Adrenal gland (tissue), 5 donors: ENCODE measurements at regions not wholly inside any gene's neighbourhood (a gene's known extent, or its start where the extent isn't known, plus 50 kb on each side); places are given as distances from the start of the nearest gene placed in this dataset.

Experiments used
- CTCF ChIP-seq, 6 experiments: fragments of 450-650 bp in 4 of 6; fragments of 200-600 bp in 2 of 6; sonication (generic) in 1 of 6; IDR thresholded peaks; 1 replicate in 5 of 6; 2 replicates in 1 of 6; pipeline versions ENCODE4 v1.5.1 to v1.8.0; 2016 to 2021; ENCODE audit warnings: antibody characterized with exemption in 6 of 6, mild to moderate bottlenecking in 2 of 6, moderate library complexity in 1 of 6
- POLR2A ChIP-seq, 2 donors: fragments of 450-650 bp; IDR thresholded peaks; one replicate each; pipeline ENCODE4 v1.6.1; 2017; ENCODE audit warnings: antibody characterized with exemption in 2 of 2, mild to moderate bottlenecking in 2 of 2, moderate library complexity in 1 of 2
- donor health status: DM: no; HTN: no; CAD: no.

GRCh38 chr3:18223571-18223970 lies 201.6 kb downstream of the SATB1 start:
- TF ChIP-seq CTCF (IDR thresholded peaks at IDR 0.05) (no peak), POLR2A (IDR thresholded peaks at IDR 0.05) (no peak)
